Uterus (tissue), 3 donors: ENCODE measurements at regions not wholly inside any gene's neighbourhood (a gene's known extent, or its start where the extent isn't known, plus 50 kb on each side); places are given as distances from the start of the nearest gene placed in this dataset.

Experiments used
- DNase-seq, 2 donors: peaks; one replicate each; pipeline ENCODE4 v3.0.0-alpha.2; 2019 to 2020
- H3K27ac ChIP-seq, 2 donors: fragments of 200-600 bp; sonication (generic); 1 replicate in 1 of 2; 2 replicates in 1 of 2; pipeline ENCODE4 v1.5.1; 2016 to 2018
- H3K27me3 ChIP-seq, 2 donors: fragments of 200-600 bp; sonication (generic); one replicate each; pipeline ENCODE4 v1.5.1; 2018 to 2019; ENCODE audit warnings: control low read depth in 1 of 2
- H3K36me3 ChIP-seq, 2 donors: fragments of 200-600 bp; sonication (generic); one replicate each; pipeline ENCODE4 v1.5.1; 2019; ENCODE audit warnings: control low read depth in 1 of 2
- H3K4me1 ChIP-seq, 2 donors: fragments of 200-600 bp; sonication (generic); one replicate each; pipeline ENCODE4 v1.5.1; 2018 to 2019; ENCODE audit warnings: control low read depth in 1 of 2
- H3K4me3 ChIP-seq, 2 donors: fragments of 200-600 bp; sonication (generic); 1 replicate in 1 of 2; 2 replicates in 1 of 2; pipeline ENCODE4 v1.5.1; 2018 to 2019; ENCODE audit warnings: mild to moderate bottlenecking in 1 of 2
- H3K9me3 ChIP-seq, 2 donors: fragments of 200-600 bp; sonication (generic); one replicate each; pipeline ENCODE4 v1.5.1; 2019; ENCODE audit warnings: control low read depth in 1 of 2
- POLR2A ChIP-seq, 2 donors: fragments of 450-650 bp; IDR thresholded peaks; one replicate each; pipeline ENCODE4 v1.6.1; 2016; ENCODE audit warnings: antibody characterized with exemption in 2 of 2, mild to moderate bottlenecking in 1 of 2, moderate library complexity in 1 of 2
- intact Hi-C: fragments of 100-400 bp; cut with DNase I; formaldehyde crosslinking; loops from one replicate; pipeline ENCODE4 v1.15.1; 2023; ENCODE audit warnings: low total_unique reads
- TF ChIP-seq, protein P1 (sequence below), 4 experiments: fragments of 200-600 bp in 2 of 4; fragments of 450-650 bp in 2 of 4; sonication (generic) in 2 of 4; IDR thresholded peaks; one replicate each; pipeline ENCODE4 v1.5.1; 2016 to 2019; ENCODE audit warnings: antibody characterized with exemption in 4 of 4, mild to moderate bottlenecking in 2 of 4, moderate library complexity in 1 of 4
- donor health status: DM: yes; HTN: yes; CAD: no.

DNA sequence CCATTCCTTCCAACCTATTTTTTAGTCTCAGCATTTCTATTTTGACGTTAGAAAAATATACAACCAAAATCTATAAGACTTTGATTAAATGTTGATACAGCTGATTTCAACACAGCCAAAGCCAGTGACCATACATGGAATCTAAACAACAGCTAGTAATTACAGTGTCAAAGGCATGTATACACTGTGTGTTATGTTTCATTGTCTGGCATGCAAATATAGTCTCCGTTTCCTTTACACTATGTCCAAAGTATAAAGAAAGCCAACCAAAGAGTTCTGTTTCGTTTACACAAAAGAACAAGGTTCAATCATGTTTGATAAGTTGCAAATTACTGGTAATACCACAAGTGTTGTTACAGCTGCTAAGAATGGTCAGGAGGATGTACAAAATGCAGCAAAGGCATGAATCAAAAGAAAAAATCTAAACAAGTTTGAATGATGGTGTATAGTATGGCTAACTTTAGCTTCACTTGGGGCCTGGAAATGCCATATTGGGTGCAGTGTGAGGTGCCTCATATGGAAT, 268.3 kb upstream of the FERD3L start:
- Histone ChIP-seq H3K4me3 (no peak overlapping the region), H3K4me1 (no peaks in the 10 kb centered on the region), H3K27me3 (no peaks in the 10 kb centered on the region), H3K36me3 (no peaks in the 10 kb centered on the region), H3K27ac (no peak overlapping the region), H3K9me3 (no peaks in the 10 kb centered on the region)
- intact Hi-C loops, result no loop called here
- DNase-seq, result no peak
- TF ChIP-seq, protein P1, sequence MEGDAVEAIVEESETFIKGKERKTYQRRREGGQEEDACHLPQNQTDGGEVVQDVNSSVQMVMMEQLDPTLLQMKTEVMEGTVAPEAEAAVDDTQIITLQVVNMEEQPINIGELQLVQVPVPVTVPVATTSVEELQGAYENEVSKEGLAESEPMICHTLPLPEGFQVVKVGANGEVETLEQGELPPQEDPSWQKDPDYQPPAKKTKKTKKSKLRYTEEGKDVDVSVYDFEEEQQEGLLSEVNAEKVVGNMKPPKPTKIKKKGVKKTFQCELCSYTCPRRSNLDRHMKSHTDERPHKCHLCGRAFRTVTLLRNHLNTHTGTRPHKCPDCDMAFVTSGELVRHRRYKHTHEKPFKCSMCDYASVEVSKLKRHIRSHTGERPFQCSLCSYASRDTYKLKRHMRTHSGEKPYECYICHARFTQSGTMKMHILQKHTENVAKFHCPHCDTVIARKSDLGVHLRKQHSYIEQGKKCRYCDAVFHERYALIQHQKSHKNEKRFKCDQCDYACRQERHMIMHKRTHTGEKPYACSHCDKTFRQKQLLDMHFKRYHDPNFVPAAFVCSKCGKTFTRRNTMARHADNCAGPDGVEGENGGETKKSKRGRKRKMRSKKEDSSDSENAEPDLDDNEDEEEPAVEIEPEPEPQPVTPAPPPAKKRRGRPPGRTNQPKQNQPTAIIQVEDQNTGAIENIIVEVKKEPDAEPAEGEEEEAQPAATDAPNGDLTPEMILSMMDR (IDR thresholded peaks at IDR 0.05), result no peak
- TF ChIP-seq POLR2A (IDR thresholded peaks at IDR 0.05), result no peak

DNA sequence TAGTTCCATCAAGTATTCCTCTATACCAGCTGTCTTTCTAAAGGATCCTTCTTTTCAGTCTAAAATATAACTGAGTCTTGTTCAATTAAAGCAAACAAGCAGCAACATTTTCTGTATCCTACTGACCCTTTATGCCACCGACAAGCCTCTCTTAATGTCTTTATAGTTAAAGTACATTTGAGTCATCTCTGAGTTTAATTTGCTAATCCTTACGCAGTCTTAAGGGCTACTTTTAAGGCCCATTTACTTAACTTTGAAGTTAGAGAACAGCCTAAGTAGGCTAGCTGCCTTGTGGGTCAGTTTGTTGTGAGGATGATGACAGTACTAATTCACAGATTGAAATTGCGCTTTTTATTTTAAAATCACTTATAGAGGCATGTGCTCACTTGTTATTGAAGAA, 265.5 kb upstream of the FERD3L start:
- intact Hi-C loops, result no loop called here
- DNase-seq, result no peak
- no peak for TF ChIP-seq POLR2A (IDR thresholded peaks at IDR 0.05)
- TF ChIP-seq, protein P1 (IDR thresholded peaks at IDR 0.05), result no peak
- Histone ChIP-seq H3K36me3 (no peaks in the 10 kb centered on the region), H3K4me1 (no peaks in the 10 kb centered on the region), H3K27me3 (no peaks in the 10 kb centered on the region), H3K27ac (no peak overlapping the region), H3K9me3 (no peaks in the 10 kb centered on the region), H3K4me3 (no peak overlapping the region)

DNA sequence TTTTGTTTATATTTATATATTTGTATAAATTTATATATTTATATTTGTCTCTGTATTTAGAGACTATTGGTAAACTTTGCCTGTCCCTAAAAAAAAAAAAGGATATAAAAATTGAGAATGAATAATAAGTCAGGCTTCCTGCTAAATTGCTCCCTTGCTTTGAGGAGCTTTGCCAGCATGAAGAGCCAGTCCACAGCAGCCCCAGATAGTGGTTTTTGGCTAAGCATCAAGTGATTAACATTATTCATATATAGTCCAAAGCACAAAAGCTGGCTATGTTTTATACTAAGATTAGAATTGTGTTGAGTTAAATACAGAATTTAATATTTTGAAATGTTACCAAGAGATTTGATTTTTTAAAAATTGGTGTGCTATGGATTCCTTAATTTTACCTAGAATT, 264.9 kb upstream of the FERD3L start:
- no peak overlapping the region for H3K27ac ChIP-seq
- intact Hi-C loops, result no loop called here

DNA sequence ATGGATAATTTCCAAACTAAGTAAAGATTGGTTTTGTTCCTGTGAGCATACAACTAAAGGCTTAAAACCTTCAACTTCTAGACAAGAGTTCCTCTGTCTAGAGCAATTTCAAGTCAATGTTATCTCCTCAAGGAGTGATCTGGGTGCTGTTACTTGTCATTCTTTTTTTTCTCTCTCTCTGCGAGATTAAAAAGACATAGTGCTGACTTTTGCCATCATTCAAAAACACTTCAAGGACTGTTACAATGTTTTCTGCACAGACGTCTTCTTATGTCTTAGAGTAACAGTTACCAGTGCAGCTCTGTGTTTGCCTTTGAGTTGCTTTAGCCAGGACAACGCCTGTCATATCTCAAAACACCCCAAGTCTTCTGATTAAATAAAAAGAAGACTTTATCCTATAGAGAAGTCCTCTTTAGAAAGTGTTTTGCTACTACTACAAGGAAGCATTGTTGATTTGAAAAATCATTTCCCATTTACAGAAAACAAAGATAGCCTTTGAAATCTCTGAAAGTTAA, 263.5 kb upstream of the FERD3L start:
- TF ChIP-seq, protein P1 (IDR thresholded peaks at IDR 0.05), result no peak
- no peak for TF ChIP-seq POLR2A (IDR thresholded peaks at IDR 0.05)
- Histone ChIP-seq H3K4me3 (no peak overlapping the region), H3K27ac (no peak overlapping the region), H3K9me3 (no peaks in the 10 kb centered on the region), H3K27me3 (no peaks in the 10 kb centered on the region), H3K4me1 (no peaks in the 10 kb centered on the region), H3K36me3 (no peaks in the 10 kb centered on the region)
- intact Hi-C loops, result no loop called here
- no peak for DNase-seq

More for the DNA sequence above, 264.9 kb upstream of the FERD3L start:
- Histone ChIP-seq H3K9me3 (no peaks in the 10 kb centered on the region), H3K36me3 (no peaks in the 10 kb centered on the region), H3K4me3 (no peak overlapping the region), H3K4me1 (no peaks in the 10 kb centered on the region), H3K27me3 (no peaks in the 10 kb centered on the region)
- DNase-seq, result no peak
- TF ChIP-seq, protein P1 (IDR thresholded peaks at IDR 0.05), result no peak
- TF ChIP-seq POLR2A (IDR thresholded peaks at IDR 0.05), result no peak

DNA sequence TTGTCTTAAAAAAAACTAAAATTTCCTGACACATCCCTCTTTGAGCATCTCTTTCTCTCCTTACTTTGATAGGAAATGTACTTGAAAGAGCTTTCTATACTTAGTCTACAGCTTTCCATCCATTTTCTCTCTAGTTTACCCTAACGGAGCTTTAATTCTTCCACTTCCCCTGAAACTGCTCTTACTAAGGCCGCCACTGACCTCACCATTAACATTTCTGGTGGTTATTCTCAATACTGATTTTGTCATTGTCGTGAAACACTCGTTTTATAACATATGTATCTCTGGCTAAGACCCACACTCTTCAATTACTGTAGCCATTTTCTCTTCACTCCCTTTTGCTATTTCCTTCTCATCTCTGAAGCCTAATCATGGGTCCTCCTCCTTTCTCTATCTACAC, 262.0 kb upstream of the FERD3L start:
- Histone ChIP-seq H3K9me3 (no peaks in the 10 kb centered on the region), H3K27me3 (no peaks in the 10 kb centered on the region), H3K4me3 (no peak overlapping the region), H3K4me1 (no peaks in the 10 kb centered on the region), H3K27ac (no peak overlapping the region), H3K36me3 (no peaks in the 10 kb centered on the region)
- intact Hi-C loops, result no loop called here
- no peak for TF ChIP-seq POLR2A (IDR thresholded peaks at IDR 0.05)
- TF ChIP-seq, protein P1 (IDR thresholded peaks at IDR 0.05), result no peak
- no peak for DNase-seq
